ENCODE measurements at regions not wholly inside any gene's neighbourhood (a gene's known extent, or its start where the extent isn't known, plus 50 kb on each side); places are given as distances from the start of the nearest gene placed in this dataset.

DNA sequence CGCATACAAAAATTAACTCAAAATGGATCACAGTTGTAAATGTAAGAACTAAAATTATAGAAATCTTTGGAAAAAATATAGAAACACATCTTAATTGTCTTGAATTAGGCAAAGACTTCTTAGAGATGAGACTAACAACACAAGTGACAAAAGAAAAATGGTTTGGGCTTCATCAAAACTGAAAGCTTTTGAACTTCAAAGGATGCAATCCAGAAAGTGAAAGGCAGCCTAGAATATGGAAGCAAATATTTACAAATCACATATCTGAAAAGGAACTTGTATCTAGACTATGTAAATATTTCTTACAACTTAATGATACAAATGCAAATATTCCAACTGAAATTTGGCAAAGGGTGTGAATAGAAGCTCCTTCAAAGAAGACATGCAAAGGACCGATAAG is 582.8 kb upstream of the ZEB2 start:
- 93% methylated on average over 2 of the region's 2 CpGs for WGBS

DNA sequence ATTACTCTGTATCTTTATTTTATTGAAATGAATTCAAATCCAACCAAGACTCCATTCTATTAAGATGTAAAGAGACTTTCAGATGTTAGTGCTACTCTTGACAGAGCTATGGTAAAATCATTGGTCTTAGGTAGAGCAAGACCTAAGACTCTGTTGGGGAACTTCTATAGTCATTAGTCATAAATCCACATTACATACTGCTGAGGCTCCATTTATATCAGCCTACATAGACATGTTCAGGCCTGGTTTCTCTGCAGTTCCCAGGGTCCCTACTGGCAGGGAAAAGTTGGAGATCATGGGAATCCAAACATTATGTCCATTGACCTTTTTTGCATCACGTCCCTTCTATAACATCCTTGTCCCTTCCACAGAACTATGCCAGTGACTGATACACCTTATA is 580.4 kb upstream of the ZEB2 start:
- Histone ChIP-seq H3K27ac (no peak overlapping the region), H3K27me3 (no peaks in the 10 kb centered on the region), H3K4me1 (no peaks in the 10 kb centered on the region), H3K36me3 (no peaks in the 10 kb centered on the region), H3K4me3 (no peak overlapping the region), H3K9me3 (no peaks in the 10 kb centered on the region)
- 94% methylated on average over 1 of the region's 1 CpG for WGBS
- no peak for TF ChIP-seq POLR2A (IDR thresholded peaks at IDR 0.05)
- TF ChIP-seq EP300 (IDR thresholded peaks at IDR 0.05) = no peak
- TF ChIP-seq, protein P1, sequence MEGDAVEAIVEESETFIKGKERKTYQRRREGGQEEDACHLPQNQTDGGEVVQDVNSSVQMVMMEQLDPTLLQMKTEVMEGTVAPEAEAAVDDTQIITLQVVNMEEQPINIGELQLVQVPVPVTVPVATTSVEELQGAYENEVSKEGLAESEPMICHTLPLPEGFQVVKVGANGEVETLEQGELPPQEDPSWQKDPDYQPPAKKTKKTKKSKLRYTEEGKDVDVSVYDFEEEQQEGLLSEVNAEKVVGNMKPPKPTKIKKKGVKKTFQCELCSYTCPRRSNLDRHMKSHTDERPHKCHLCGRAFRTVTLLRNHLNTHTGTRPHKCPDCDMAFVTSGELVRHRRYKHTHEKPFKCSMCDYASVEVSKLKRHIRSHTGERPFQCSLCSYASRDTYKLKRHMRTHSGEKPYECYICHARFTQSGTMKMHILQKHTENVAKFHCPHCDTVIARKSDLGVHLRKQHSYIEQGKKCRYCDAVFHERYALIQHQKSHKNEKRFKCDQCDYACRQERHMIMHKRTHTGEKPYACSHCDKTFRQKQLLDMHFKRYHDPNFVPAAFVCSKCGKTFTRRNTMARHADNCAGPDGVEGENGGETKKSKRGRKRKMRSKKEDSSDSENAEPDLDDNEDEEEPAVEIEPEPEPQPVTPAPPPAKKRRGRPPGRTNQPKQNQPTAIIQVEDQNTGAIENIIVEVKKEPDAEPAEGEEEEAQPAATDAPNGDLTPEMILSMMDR (IDR thresholded peaks at IDR 0.05) = no peak
- no peak for DNase-seq (ENCODE audit: low spot score in 2 of 2)

More for the DNA sequence above, 582.8 kb upstream of the ZEB2 start:
- Histone ChIP-seq H3K27me3 (no peaks in the 10 kb centered on the region), H3K4me3 (no peak overlapping the region), H3K9me3 (no peaks in the 10 kb centered on the region), H3K4me1 (no peaks in the 10 kb centered on the region), H3K36me3 (no peaks in the 10 kb centered on the region), H3K27ac (no peak overlapping the region)
- no peak for DNase-seq (ENCODE audit: low spot score in 2 of 2)
- no peak for TF ChIP-seq POLR2A (IDR thresholded peaks at IDR 0.05)
- no peak for TF ChIP-seq POLR2AphosphoS5 (IDR thresholded peaks at IDR 0.05)
- no peak for TF ChIP-seq EP300 (IDR thresholded peaks at IDR 0.05)
- TF ChIP-seq, protein P1 (IDR thresholded peaks at IDR 0.05) = no peak

DNA sequence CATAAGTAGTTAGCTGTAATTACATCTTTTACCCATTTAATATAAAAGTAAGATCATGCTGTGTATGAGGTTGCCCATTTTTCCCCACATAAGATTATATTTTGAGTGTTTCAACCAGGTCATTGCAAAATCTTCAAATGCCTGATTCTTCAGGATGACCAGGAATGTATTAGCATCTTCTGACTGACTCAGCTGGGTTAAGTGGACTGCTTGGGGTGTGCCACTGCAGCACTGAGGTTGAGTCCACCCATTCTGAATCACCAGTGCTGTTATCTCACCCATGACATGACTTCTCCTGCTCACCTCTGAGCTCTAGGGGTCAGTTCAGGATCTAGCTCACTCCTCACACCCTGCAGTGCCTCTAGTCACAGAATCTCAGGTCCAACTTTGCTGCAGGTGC is 576.7 kb upstream of the ZEB2 start:
- DNase-seq (ENCODE audit: low spot score in 2 of 2) = no peak
- H3K4me3 ChIP-seq = no peak overlapping the region
- TF ChIP-seq POLR2AphosphoS5 (IDR thresholded peaks at IDR 0.05) (no peak), POLR2A (IDR thresholded peaks at IDR 0.05) (no peak), EP300 (IDR thresholded peaks at IDR 0.05) (no peak)
- TF ChIP-seq, protein P1 (IDR thresholded peaks at IDR 0.05) = no peak
- no peaks in the 10 kb centered on the region for H3K36me3 ChIP-seq
- H3K4me1 ChIP-seq = no peaks in the 10 kb centered on the region
- no peak overlapping the region for H3K27ac ChIP-seq
- H3K9me3 ChIP-seq = no peaks in the 10 kb centered on the region
- H3K27me3 ChIP-seq = no peaks in the 10 kb centered on the region

DNA sequence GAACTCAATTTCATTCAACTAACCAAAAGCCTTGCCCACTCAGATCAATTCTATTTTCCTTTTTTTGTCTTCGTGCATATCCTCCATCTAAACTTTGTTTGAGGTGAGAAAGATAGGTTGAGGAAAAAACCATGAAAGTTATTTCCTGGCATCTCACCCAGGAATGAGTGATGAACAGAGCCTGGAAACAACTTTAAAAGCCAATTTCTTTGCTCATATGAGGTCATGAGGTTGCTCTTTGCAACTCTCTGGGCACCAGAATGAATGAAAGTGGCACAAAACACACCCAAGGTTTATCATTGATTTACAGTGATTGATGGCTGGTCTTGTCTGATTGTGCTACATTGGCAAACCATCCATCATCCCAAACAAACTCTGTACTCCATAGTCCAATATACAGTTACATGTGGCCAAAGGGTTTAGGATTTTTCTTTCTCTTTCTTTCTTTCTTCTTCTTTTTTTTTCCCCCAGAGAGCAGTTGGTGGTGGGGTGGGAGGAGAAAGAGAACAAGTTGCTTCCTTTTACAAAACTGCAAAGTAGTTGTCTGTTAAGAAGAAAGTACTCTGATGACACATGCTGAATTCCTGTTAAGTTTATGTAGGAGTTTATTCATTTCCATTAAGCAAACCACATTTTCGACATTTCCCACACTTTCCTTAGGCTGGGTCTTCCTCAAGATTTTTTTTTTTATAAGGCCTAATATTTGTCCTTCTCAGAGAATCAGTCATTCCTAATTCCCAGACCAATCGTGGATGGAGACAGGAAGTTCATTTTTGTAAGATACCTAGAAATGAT is 575.9 kb upstream of the ZEB2 start:
- no peak for DNase-seq (ENCODE audit: low spot score in 2 of 2)
- Histone ChIP-seq H3K4me3 (no peak overlapping the region), H3K9me3 (no peaks in the 10 kb centered on the region), H3K27ac (no peak overlapping the region), H3K4me1 (no peaks in the 10 kb centered on the region), H3K27me3 (no peaks in the 10 kb centered on the region), H3K36me3 (no peaks in the 10 kb centered on the region)
- WGBS = 57% methylated on average over 3 of the region's 3 CpGs
- TF ChIP-seq POLR2AphosphoS5 (IDR thresholded peaks at IDR 0.05) (no peak), EP300 (IDR thresholded peaks at IDR 0.05) (no peak), POLR2A (IDR thresholded peaks at IDR 0.05) (no peak)
- TF ChIP-seq, protein P1 (IDR thresholded peaks at IDR 0.05) = no peak

DNA sequence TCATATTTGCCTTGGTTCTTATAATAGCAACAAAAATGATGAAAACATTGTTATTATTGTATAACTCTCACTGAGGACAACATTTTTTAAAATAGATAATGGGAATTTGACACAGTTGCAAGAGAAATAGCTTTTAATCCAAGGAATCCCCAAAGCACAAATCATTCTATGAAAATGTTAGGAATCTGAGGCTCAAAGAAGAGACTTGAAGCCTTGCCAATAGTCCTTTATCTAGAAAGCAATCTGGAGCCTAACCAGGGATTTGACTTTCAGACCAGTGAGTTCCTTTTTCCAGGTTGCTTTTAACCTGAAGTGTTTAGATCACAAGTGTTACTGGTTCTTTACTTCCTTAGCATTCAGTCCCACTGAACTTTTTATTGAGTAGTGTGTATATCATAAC is 574.5 kb upstream of the ZEB2 start:
- Histone ChIP-seq H3K36me3 (no peaks in the 10 kb centered on the region), H3K9me3 (no peaks in the 10 kb centered on the region), H3K4me3 (no peak overlapping the region), H3K4me1 (no peaks in the 10 kb centered on the region), H3K27ac (no peak overlapping the region), H3K27me3 (no peaks in the 10 kb centered on the region)
- TF ChIP-seq EP300 (IDR thresholded peaks at IDR 0.05) (no peak), POLR2AphosphoS5 (IDR thresholded peaks at IDR 0.05) (no peak), POLR2A (IDR thresholded peaks at IDR 0.05) (no peak)
- TF ChIP-seq, protein P1 (IDR thresholded peaks at IDR 0.05) = no peak
- DNase-seq (ENCODE audit: low spot score in 2 of 2) = no peak

All from suprapubic skin (tissue), 4 donors.